ENCODE measurements at regions not wholly inside any gene's neighbourhood (a gene's known extent, or its start where the extent isn't known, plus 50 kb on each side); places are given as distances from the start of the nearest gene placed in this dataset.

DNA sequence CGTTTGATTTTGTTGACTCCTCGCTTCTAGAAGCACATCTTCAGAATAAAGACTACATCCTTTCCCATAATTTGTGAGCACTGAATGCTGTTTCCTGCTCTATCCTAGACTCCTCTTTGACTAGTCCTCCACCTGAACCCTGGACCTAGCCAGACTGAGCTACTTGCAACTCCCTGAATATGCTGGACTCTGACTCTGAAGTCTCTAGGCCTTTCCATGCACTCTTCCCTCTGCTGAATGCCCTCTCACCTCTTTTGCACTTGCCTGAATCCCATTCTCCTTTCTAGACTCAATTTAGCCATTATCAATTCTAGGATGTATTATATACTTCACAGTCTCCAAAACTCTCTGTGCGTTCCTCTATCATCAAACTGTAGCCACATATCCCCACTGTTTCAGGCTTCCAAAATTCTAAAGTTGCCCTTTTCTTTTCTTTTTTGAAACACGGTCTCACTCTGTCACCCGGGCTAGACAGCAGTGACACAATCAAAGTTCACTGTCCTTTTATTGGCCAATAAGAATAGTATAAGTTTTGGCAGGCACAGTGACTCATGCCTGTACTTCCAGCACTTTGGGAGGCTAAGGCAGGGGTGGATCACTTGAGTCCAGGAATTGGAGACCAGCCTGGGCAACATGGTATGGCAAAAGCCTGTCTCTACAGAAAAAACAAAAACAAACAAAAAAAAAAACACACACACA, 127.0 kb downstream of the LTN1 start:
- no peak overlapping the region for H3K4me3 Mint-ChIP-seq
- Histone ChIP-seq H3K4me1 (ENCODE audit: insufficient read depth) (no peaks in the 10 kb centered on the region), H3K4me2 (no peak overlapping the region), H3K4me3 (no peak overlapping the region), H3K27ac (ENCODE audit: low read depth) (no peak overlapping the region), H3K27me3 (ENCODE audit: insufficient read depth) (no peaks in the 10 kb centered on the region), H3K79me2 (replicated peaks; ENCODE audit: insufficient read depth) (no peaks in the 10 kb centered on the region), H2AFZ (no peak overlapping the region), H3K36me3 (ENCODE audit: insufficient read depth) (no peaks in the 10 kb centered on the region), H3K9me2 (ENCODE audit: insufficient read depth) (no peaks in the 10 kb centered on the region), H3F3A (replicated peaks; ENCODE audit: low read depth) (no peaks in the 10 kb centered on the region), H4K20me1 (replicated peaks; ENCODE audit: insufficient read depth) (no peaks in the 10 kb centered on the region)
- no peaks in the 10 kb centered on the region for H3K4me1 Mint-ChIP-seq
- H3K36me3 Mint-ChIP-seq (ENCODE audit: low read depth): peaks cover 4% of the 10 kb centered on the region; the same call in 1 of the 3 replicates
- no peak overlapping the region for H3K27ac Mint-ChIP-seq
- DNase-seq (ENCODE audit: low spot score) (no peak), ATAC-seq (no peak)
- TF ChIP-seq NANOG (IDR thresholded peaks at IDR 0.05; ENCODE audit: borderline replicate concordance) (no peak), JUNB (IDR thresholded peaks at IDR 0.05; ENCODE audit: unreplicated experiment) (no peak), POLR2AphosphoS5 (IDR thresholded peaks at IDR 0.05; ENCODE audit: low read depth) (no peak), CREB1 (CRISPR knock-in tag; IDR thresholded peaks at IDR 0.05; ENCODE audit: low read depth) (no peak), EZH2phosphoT487 (IDR thresholded peaks at IDR 0.05; ENCODE audit: unreplicated experiment) (no peak), ZNF331 (CRISPR knock-in tag; IDR thresholded peaks at IDR 0.05; ENCODE audit: low read depth) (no peak), EZH2 (IDR thresholded peaks at IDR 0.05; ENCODE audit: low read depth, unreplicated experiment) (no peak), ZNF114 (CRISPR knock-in tag; IDR thresholded peaks at IDR 0.05) (no peak)
- TF ChIP-seq, protein P1, sequence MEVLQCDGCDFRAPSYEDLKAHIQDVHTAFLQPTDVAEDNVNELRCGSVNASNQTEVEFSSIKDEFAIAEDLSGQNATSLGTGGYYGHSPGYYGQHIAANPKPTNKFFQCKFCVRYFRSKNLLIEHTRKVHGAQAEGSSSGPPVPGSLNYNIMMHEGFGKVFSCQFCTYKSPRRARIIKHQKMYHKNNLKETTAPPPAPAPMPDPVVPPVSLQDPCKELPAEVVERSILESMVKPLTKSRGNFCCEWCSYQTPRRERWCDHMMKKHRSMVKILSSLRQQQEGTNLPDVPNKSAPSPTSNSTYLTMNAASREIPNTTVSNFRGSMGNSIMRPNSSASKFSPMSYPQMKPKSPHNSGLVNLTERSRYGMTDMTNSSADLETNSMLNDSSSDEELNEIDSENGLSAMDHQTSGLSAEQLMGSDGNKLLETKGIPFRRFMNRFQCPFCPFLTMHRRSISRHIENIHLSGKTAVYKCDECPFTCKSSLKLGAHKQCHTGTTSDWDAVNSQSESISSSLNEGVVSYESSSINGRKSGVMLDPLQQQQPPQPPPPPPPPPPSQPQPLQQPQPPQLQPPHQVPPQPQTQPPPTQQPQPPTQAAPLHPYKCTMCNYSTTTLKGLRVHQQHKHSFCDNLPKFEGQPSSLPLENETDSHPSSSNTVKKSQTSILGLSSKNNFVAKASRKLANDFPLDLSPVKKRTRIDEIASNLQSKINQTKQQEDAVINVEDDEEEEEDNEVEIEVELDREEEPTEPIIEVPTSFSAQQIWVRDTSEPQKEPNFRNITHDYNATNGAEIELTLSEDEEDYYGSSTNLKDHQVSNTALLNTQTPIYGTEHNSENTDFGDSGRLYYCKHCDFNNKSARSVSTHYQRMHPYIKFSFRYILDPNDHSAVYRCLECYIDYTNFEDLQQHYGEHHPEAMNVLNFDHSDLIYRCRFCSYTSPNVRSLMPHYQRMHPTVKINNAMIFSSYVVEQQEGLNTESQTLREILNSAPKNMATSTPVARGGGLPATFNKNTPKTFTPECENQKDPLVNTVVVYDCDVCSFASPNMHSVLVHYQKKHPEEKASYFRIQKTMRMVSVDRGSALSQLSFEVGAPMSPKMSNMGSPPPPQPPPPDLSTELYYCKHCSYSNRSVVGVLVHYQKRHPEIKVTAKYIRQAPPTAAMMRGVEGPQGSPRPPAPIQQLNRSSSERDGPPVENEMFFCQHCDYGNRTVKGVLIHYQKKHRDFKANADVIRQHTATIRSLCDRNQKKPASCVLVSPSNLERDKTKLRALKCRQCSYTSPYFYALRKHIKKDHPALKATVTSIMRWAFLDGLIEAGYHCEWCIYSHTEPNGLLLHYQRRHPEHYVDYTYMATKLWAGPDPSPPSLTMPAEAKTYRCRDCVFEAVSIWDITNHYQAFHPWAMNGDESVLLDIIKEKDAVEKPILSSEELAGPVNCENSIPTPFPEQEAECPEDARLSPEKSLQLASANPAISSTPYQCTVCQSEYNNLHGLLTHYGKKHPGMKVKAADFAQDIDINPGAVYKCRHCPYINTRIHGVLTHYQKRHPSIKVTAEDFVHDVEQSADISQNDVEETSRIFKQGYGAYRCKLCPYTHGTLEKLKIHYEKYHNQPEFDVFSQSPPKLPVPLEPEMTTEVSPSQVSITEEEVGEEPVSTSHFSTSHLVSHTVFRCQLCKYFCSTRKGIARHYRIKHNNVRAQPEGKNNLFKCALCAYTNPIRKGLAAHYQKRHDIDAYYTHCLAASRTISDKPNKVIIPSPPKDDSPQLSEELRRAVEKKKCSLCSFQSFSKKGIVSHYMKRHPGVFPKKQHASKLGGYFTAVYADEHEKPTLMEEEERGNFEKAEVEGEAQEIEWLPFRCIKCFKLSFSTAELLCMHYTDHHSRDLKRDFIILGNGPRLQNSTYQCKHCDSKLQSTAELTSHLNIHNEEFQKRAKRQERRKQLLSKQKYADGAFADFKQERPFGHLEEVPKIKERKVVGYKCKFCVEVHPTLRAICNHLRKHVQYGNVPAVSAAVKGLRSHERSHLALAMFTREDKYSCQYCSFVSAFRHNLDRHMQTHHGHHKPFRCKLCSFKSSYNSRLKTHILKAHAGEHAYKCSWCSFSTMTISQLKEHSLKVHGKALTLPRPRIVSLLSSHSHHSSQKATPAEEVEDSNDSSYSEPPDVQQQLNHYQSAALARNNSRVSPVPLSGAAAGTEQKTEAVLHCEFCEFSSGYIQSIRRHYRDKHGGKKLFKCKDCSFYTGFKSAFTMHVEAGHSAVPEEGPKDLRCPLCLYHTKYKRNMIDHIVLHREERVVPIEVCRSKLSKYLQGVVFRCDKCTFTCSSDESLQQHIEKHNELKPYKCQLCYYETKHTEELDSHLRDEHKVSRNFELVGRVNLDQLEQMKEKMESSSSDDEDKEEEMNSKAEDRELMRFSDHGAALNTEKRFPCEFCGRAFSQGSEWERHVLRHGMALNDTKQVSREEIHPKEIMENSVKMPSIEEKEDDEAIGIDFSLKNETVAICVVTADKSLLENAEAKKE (CRISPR knock-in tag; IDR thresholded peaks at IDR 0.05): no peak
- TF ChIP-seq, protein P2, sequence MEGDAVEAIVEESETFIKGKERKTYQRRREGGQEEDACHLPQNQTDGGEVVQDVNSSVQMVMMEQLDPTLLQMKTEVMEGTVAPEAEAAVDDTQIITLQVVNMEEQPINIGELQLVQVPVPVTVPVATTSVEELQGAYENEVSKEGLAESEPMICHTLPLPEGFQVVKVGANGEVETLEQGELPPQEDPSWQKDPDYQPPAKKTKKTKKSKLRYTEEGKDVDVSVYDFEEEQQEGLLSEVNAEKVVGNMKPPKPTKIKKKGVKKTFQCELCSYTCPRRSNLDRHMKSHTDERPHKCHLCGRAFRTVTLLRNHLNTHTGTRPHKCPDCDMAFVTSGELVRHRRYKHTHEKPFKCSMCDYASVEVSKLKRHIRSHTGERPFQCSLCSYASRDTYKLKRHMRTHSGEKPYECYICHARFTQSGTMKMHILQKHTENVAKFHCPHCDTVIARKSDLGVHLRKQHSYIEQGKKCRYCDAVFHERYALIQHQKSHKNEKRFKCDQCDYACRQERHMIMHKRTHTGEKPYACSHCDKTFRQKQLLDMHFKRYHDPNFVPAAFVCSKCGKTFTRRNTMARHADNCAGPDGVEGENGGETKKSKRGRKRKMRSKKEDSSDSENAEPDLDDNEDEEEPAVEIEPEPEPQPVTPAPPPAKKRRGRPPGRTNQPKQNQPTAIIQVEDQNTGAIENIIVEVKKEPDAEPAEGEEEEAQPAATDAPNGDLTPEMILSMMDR (conservative IDR thresholded peaks at IDR 0.05; ENCODE audit: low read depth in 2 of 2): no peak
- TF ChIP-seq, protein P3, sequence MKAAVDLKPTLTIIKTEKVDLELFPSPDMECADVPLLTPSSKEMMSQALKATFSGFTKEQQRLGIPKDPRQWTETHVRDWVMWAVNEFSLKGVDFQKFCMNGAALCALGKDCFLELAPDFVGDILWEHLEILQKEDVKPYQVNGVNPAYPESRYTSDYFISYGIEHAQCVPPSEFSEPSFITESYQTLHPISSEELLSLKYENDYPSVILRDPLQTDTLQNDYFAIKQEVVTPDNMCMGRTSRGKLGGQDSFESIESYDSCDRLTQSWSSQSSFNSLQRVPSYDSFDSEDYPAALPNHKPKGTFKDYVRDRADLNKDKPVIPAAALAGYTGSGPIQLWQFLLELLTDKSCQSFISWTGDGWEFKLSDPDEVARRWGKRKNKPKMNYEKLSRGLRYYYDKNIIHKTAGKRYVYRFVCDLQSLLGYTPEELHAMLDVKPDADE (IDR thresholded peaks at IDR 0.05): no peak
- TF ChIP-seq, protein P4, sequence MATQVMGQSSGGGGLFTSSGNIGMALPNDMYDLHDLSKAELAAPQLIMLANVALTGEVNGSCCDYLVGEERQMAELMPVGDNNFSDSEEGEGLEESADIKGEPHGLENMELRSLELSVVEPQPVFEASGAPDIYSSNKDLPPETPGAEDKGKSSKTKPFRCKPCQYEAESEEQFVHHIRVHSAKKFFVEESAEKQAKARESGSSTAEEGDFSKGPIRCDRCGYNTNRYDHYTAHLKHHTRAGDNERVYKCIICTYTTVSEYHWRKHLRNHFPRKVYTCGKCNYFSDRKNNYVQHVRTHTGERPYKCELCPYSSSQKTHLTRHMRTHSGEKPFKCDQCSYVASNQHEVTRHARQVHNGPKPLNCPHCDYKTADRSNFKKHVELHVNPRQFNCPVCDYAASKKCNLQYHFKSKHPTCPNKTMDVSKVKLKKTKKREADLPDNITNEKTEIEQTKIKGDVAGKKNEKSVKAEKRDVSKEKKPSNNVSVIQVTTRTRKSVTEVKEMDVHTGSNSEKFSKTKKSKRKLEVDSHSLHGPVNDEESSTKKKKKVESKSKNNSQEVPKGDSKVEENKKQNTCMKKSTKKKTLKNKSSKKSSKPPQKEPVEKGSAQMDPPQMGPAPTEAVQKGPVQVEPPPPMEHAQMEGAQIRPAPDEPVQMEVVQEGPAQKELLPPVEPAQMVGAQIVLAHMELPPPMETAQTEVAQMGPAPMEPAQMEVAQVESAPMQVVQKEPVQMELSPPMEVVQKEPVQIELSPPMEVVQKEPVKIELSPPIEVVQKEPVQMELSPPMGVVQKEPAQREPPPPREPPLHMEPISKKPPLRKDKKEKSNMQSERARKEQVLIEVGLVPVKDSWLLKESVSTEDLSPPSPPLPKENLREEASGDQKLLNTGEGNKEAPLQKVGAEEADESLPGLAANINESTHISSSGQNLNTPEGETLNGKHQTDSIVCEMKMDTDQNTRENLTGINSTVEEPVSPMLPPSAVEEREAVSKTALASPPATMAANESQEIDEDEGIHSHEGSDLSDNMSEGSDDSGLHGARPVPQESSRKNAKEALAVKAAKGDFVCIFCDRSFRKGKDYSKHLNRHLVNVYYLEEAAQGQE (IDR thresholded peaks at IDR 0.05; ENCODE audit: unreplicated experiment): no peak
- H3K27me3 Mint-ChIP-seq (ENCODE audit: insufficient read depth, low read depth, poor library complexity): no peaks in the 10 kb centered on the region
- no peaks in the 10 kb centered on the region for H3K9me3 Mint-ChIP-seq

Measured in GM23338 (cell line).